ENCODE measurements at regions not wholly inside any gene's neighbourhood (a gene's known extent, or its start where the extent isn't known, plus 50 kb on each side); places are given as distances from the start of the nearest gene placed in this dataset.

- H3K4me3 Mint-ChIP-seq = no peak overlapping the region
- no peaks in the 10 kb centered on the region for H3K27me3 Mint-ChIP-seq
- intact Hi-C loops (cut with micrococcal nuclease) = no loop called here
- peak; percentile 4 for DNase-seq
- POLR2A ChIA-PET = no interaction called here
- H3K27ac Mint-ChIP-seq = no peak overlapping the region
- no peaks in the 10 kb centered on the region for H3K36me3 Mint-ChIP-seq (ENCODE audit: low read depth)
- peaks cover 15% of the 10 kb centered on the region for H3K4me1 Mint-ChIP-seq (ENCODE audit: low read depth)
- ATAC-seq = peak; percentile 62
- TF ChIP-seq CTCF (IDR thresholded peaks at IDR 0.05) = no peak
- CTCF ChIA-PET = interaction anchor here (1.1 kb wide), 1 partner anchor 259 kb away, joined by 3 read pairs; no protein-coding TSS in a partner anchor
- no peaks in the 10 kb centered on the region for H3K9me3 Mint-ChIP-seq
Observed at GRCh38 chr12:93137656-93138612, 208.8 kb upstream of the EEA1 start.

GRCh38 chr12:93139028-93139665 lies 210.1 kb upstream of the EEA1 start:
- no peak overlapping the region for H3K4me3 Mint-ChIP-seq
- H3K9me3 Mint-ChIP-seq = no peaks in the 10 kb centered on the region
- ChIA-PET CTCF (interaction anchor here (0.6 to 1.1 kb wide), 3 partner anchors 41 to 258 kb away, joined by 3 read pairs; no protein-coding TSS in a partner anchor), POLR2A (no interaction called here)
- peaks cover 15% of the 10 kb centered on the region for H3K4me1 Mint-ChIP-seq (ENCODE audit: low read depth)
- intact Hi-C loops (cut with micrococcal nuclease) = no loop called here
- H3K27me3 Mint-ChIP-seq = no peaks in the 10 kb centered on the region
- no peaks in the 10 kb centered on the region for H3K36me3 Mint-ChIP-seq (ENCODE audit: low read depth)
- H3K27ac Mint-ChIP-seq = no peak overlapping the region
- TF ChIP-seq CTCF (IDR thresholded peaks at IDR 0.05) = no peak
- ATAC-seq (no peak), DNase-seq (no peak)

- Mint-ChIP-seq H3K27ac (no peak overlapping the region), H3K4me1 (ENCODE audit: low read depth) (peaks cover 8% of the 10 kb centered on the region), H3K27me3 (no peaks in the 10 kb centered on the region), H3K9me3 (no peaks in the 10 kb centered on the region), H3K4me3 (no peak overlapping the region), H3K36me3 (ENCODE audit: low read depth) (no peaks in the 10 kb centered on the region)
- intact Hi-C loops (cut with micrococcal nuclease) = no loop called here
- POLR2A ChIA-PET = no interaction called here
- no peak for ATAC-seq
- no peak for DNase-seq
- TF ChIP-seq CTCF (IDR thresholded peaks at IDR 0.05) = no peak
- CTCF ChIA-PET = interaction anchor here (1.0 kb wide), 1 partner anchor 153 kb away, joined by 3 read pairs; no protein-coding TSS in a partner anchor
Observed at GRCh38 chr12:93140325-93140724, 211.2 kb upstream of the EEA1 start.

GRCh38 chr12:93140801-93141200 lies 211.7 kb upstream of the EEA1 start:
- Mint-ChIP-seq H3K4me3 (no peak overlapping the region), H3K27ac (no peak overlapping the region), H3K9me3 (no peaks in the 10 kb centered on the region), H3K36me3 (ENCODE audit: low read depth) (no peaks in the 10 kb centered on the region), H3K27me3 (no peaks in the 10 kb centered on the region), H3K4me1 (ENCODE audit: low read depth) (peaks cover 3% of the 10 kb centered on the region)
- no peak for TF ChIP-seq CTCF (IDR thresholded peaks at IDR 0.05)
- CTCF ChIA-PET = interaction anchor here (1.0 kb wide), 1 partner anchor 153 kb away, joined by 3 read pairs; no protein-coding TSS in a partner anchor
- ATAC-seq (no peak), DNase-seq (no peak)
- intact Hi-C loops (cut with micrococcal nuclease) = no loop called here
- POLR2A ChIA-PET = no interaction called here

- intact Hi-C loops (cut with micrococcal nuclease) = no loop called here
- no peak for TF ChIP-seq CTCF (IDR thresholded peaks at IDR 0.05)
- Mint-ChIP-seq H3K27me3 (no peaks in the 10 kb centered on the region), H3K9me3 (no peaks in the 10 kb centered on the region), H3K4me1 (ENCODE audit: low read depth) (no peaks in the 10 kb centered on the region), H3K4me3 (no peak overlapping the region), H3K27ac (no peak overlapping the region), H3K36me3 (ENCODE audit: low read depth) (no peaks in the 10 kb centered on the region)
- ChIA-PET POLR2A (no interaction called here), CTCF (interaction anchor here (1.4 kb wide), 1 partner anchor 277 kb away, joined by 5 read pairs; no protein-coding TSS in a partner anchor)
- ATAC-seq = no peak
- DNase-seq = no peak
Observed at GRCh38 chr12:93142881-93143280, 213.8 kb upstream of the EEA1 start.
